H1 (cell line): ENCODE measurements at regions not wholly inside any gene's neighbourhood (a gene's known extent, or its start where the extent isn't known, plus 50 kb on each side); places are given as distances from the start of the nearest gene placed in this dataset.

Source experiments
- EGR1 ChIP-seq: IDR thresholded peaks from 2 replicates; pipeline ENCODE4 v1.6.1; 2011; ENCODE audit warnings: low read depth, low read length, borderline replicate concordance
- EZH2 ChIP-seq: fragments of 200-600 bp; sonication (generic); IDR thresholded peaks from 2 replicates; pipeline ENCODE4 v1.7.1; 2012; ENCODE audit warnings: low read depth, mild to moderate bottlenecking, moderate library complexity, low read length, inconsistent platforms; ENCODE audit not compliant: severe bottlenecking
- FOSL1 ChIP-seq: IDR thresholded peaks from 2 replicates; pipeline ENCODE4 v1.6.1; 2011; ENCODE audit warnings: mild to moderate bottlenecking, low read depth, low read length, moderate library complexity; ENCODE audit not compliant: insufficient read depth
- SUZ12 ChIP-seq: fragments of 200-600 bp; sonication (generic); IDR thresholded peaks from 2 replicates; pipeline ENCODE4 v1.6.1; 2012; ENCODE audit warnings: mild to moderate bottlenecking, inconsistent platforms, low read length, moderate library complexity, mixed read lengths
- ZNF274 ChIP-seq: IDR thresholded peaks from 2 replicates; pipeline ENCODE4 v1.7.0; 2012; ENCODE audit warnings: low read length, borderline replicate concordance; ENCODE audit errors: extremely low read depth
- TF ChIP-seq, protein P1 (sequence below), 3 experiments: IDR thresholded peaks; 1 replicate in 2 of 3; 2 replicates in 1 of 3; pipeline versions ENCODE4 v1.5.1 to v1.6.1; 2011; ENCODE audit warnings: low read length in 3 of 3, mild to moderate bottlenecking in 3 of 3, inconsistent platforms in 2 of 3, low read depth in 1 of 3, moderate library complexity in 1 of 3; ENCODE audit not compliant: insufficient read depth in 1 of 3; ENCODE audit errors: control extremely low read depth in 1 of 3
- TF ChIP-seq, protein P2 (sequence below): IDR thresholded peaks from 2 replicates; pipeline ENCODE4 v1.6.1; 2012; ENCODE audit warnings: inconsistent platforms

DNA sequence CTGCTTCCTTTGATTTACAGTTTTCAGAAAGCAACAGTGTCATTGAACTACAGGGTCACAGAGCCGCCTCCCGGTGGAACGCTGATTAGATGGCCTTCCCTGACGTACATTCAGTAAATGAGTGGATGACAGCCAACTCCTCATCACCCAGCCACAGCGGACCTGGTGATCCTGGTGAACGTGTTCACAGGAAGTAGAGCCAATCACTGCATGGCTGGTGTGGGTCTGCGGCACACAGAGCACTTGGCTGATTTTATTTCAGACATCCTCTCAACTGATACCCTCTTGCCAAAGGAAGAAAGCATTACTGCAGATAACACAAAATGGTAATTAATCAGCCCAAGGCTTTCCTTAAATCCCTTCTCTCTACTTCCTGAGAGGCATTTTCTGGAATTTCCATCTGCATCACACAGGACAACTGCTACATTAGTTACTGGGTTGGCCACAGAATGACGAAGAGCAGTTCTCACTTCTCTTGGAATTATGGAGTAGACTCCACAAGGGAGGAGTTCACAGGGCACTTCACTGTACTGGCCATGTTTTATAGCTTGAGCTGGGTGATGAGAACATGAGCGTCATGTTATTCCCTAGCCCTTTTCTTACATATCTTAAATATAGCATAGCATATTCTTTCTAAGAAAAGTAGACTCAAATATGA is 84.0 kb upstream of the SLC7A1 start (continued):
- TF ChIP-seq, protein P1, sequence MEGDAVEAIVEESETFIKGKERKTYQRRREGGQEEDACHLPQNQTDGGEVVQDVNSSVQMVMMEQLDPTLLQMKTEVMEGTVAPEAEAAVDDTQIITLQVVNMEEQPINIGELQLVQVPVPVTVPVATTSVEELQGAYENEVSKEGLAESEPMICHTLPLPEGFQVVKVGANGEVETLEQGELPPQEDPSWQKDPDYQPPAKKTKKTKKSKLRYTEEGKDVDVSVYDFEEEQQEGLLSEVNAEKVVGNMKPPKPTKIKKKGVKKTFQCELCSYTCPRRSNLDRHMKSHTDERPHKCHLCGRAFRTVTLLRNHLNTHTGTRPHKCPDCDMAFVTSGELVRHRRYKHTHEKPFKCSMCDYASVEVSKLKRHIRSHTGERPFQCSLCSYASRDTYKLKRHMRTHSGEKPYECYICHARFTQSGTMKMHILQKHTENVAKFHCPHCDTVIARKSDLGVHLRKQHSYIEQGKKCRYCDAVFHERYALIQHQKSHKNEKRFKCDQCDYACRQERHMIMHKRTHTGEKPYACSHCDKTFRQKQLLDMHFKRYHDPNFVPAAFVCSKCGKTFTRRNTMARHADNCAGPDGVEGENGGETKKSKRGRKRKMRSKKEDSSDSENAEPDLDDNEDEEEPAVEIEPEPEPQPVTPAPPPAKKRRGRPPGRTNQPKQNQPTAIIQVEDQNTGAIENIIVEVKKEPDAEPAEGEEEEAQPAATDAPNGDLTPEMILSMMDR (IDR thresholded peaks at IDR 0.05; ENCODE audit: control extremely low read depth in 1 of 3, insufficient read depth in 1 of 3, low read depth in 1 of 3, low read length in 3 of 3): no peak
- TF ChIP-seq SUZ12: no peak
- TF ChIP-seq EGR1: no peak
- TF ChIP-seq, protein P2, sequence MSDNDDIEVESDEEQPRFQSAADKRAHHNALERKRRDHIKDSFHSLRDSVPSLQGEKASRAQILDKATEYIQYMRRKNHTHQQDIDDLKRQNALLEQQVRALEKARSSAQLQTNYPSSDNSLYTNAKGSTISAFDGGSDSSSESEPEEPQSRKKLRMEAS: no peak
- no peak for TF ChIP-seq ZNF274
- TF ChIP-seq FOSL1: no peak
- no peak for TF ChIP-seq EZH2
